ENCODE measurements at regions not wholly inside any gene's neighbourhood (a gene's known extent, or its start where the extent isn't known, plus 50 kb on each side); places are given as distances from the start of the nearest gene placed in this dataset.
"Not testable (repeated sequence)": the region's sequence is repeated elsewhere in the genome, so short reads cannot be mapped to it uniquely, and the experiment has no call there.

DNA sequence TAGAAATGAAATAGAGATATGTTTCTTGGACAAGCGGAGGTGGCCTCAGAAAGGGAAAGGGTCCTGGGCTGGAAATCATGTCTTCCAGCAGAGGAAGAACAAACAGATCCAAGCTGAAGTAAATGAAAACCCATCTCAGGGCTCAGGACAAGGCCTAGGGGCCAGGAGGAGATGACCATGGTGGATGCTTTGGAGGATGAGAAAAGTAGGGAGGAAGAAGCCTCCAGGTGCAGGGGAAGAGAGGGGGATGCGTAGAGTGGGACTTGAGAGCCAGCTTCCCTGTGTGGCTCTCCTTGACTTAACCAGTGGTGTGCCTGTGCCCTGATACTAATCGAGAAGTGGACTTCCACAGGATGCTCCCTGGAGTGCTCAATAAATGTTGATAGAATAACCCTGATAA lies 203.2 kb downstream of the FAM43A start:
- Histone ChIP-seq H3K36me3 (ENCODE audit: insufficient read depth, insufficient read length, low read length) (no peaks in the 10 kb centered on the region), H3K4me1 (ENCODE audit: insufficient read depth, insufficient read length) (peaks cover 4% of the 10 kb centered on the region), H3K4me3 (ENCODE audit: insufficient read length, low read depth) (no peak overlapping the region), H3K27me3 (ENCODE audit: insufficient read depth, insufficient read length) (no peaks in the 10 kb centered on the region), H3K9me3 (ENCODE audit: insufficient read depth, low read length) (peaks cover 34% of the 10 kb centered on the region), H3K9ac (ENCODE audit: insufficient read length, low read depth) (no peak overlapping the region)
- TF ChIP-seq YY1 (IDR thresholded peaks at IDR 0.05; ENCODE audit: insufficient read depth, insufficient read length) (no peak), SUZ12 (IDR thresholded peaks at IDR 0.05; ENCODE audit: extremely low read depth, insufficient read depth, insufficient read length) (no peak), ZNF274 (IDR thresholded peaks at IDR 0.05; ENCODE audit: low read depth, low read length) (no peak)
- DNase-seq (ENCODE audit: low read depth, low spot score): no peak

DNA sequence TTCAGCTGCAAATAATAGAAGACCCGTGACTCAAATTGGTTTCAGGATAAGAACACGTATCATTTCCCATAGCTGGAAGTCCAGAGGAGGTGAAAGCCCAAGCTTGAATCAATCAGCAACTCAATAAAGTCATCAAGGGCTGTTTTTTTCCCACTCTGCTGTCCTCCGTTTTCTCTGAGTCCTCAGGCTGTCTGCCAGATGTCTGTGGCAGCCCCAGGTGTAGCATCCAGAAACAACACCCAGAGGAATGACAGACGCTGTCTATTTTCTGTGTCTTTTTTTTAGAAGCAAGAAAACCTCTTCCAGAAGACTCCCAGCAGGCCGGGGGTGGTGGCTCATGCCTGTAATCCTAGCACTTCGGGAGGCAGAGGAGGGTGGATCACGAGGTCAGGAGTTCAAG lies 204.4 kb downstream of the FAM43A start:
- no peaks in the 10 kb centered on the region for H3K36me3 ChIP-seq (ENCODE audit: insufficient read depth, insufficient read length, low read length)
- H3K27me3 ChIP-seq (ENCODE audit: insufficient read depth, insufficient read length): no peaks in the 10 kb centered on the region
- H3K4me3 ChIP-seq (ENCODE audit: insufficient read length, low read depth): no peak overlapping the region
- no peak overlapping the region for H3K9ac ChIP-seq (ENCODE audit: insufficient read length, low read depth)
- TF ChIP-seq YY1 (IDR thresholded peaks at IDR 0.05; ENCODE audit: insufficient read depth, insufficient read length): no peak
- TF ChIP-seq ZNF274 (IDR thresholded peaks at IDR 0.05; ENCODE audit: low read depth, low read length): no peak
- no peak for TF ChIP-seq SUZ12 (IDR thresholded peaks at IDR 0.05; ENCODE audit: extremely low read depth, insufficient read depth, insufficient read length)
- DNase-seq (ENCODE audit: low read depth, low spot score): no peak
- H3K9me3 ChIP-seq (ENCODE audit: insufficient read depth, low read length): peaks cover 33% of the 10 kb centered on the region
- peaks cover 4% of the 10 kb centered on the region for H3K4me1 ChIP-seq (ENCODE audit: insufficient read depth, insufficient read length)

DNA sequence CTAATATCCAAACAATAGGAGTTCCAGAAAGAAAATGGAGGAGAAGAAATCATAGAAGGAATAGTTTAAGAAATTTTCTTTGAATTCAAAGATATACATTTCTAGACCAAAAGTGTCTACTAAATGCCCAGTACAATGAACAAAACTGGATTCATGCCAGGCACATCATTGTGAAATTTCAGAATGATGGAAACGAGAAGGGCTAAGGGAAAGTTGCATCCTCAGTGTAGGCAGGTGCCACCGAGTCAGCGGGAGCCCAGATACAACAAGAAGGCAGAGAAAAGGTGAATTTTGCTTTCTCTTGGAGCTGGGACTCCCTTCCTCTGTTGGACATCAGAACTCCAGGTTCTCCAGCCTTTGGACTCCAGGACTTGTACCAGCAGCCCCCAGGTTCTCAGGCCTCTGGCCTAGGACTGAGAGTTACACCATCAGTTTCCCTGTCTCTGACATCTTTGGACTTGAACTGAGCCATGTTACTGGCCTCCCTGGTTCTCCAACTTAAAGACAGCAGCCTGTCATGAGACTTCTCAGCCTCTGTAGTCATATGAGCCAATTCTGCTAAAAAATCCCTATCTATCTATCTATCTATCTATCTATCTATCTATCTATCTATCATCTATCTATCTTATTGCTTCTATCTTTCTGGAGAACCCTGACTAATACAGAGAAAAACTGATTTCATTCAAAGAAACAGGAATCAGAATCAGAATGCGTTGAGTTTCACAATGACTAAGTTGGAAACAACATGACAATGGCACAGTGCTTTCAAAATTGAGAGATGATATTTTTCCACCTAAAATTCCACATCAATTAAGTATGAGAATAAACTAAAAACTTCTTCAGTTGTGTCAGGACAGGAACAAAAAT lies 207.7 kb downstream of the FAM43A start:
- Histone ChIP-seq H3K4me1 (ENCODE audit: insufficient read depth, insufficient read length) (no peaks in the 10 kb centered on the region), H3K27me3 (ENCODE audit: insufficient read depth, insufficient read length) (no peaks in the 10 kb centered on the region), H3K36me3 (ENCODE audit: insufficient read depth, insufficient read length, low read length) (no peaks in the 10 kb centered on the region), H3K9ac (ENCODE audit: insufficient read length, low read depth) (no peak overlapping the region), H3K9me3 (ENCODE audit: insufficient read depth, low read length) (peaks cover 19% of the 10 kb centered on the region), H3K4me3 (ENCODE audit: insufficient read length, low read depth) (no peak overlapping the region)
- DNase-seq (ENCODE audit: low read depth, low spot score): no peak
- TF ChIP-seq YY1 (IDR thresholded peaks at IDR 0.05; ENCODE audit: insufficient read depth, insufficient read length) (no peak), ZNF274 (IDR thresholded peaks at IDR 0.05; ENCODE audit: low read depth, low read length) (no peak), SUZ12 (IDR thresholded peaks at IDR 0.05; ENCODE audit: extremely low read depth, insufficient read depth, insufficient read length) (no peak)

DNA sequence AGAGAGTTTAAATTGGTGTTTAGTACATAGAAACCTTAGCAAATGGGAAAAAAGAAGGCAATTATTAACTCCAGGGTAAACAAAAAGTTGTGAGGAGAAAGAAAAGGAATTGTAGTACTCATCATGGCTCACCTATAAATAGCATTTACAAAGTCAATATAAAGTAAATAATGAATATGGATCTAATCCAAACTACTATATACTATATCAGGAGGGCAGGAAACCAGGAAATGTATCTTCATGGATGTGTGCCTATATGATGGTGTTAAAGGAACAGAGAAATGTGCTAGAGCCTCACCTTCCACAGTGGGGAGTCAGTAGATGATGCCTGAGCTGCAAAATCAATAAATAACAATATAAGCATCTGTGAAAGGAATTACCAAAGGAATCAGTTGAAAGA lies 208.9 kb downstream of the FAM43A start:
- no peaks in the 10 kb centered on the region for H3K36me3 ChIP-seq (ENCODE audit: insufficient read depth, insufficient read length, low read length)
- H3K4me3 ChIP-seq (ENCODE audit: insufficient read length, low read depth): no peak overlapping the region
- H3K4me1 ChIP-seq (ENCODE audit: insufficient read depth, insufficient read length): no peaks in the 10 kb centered on the region
- TF ChIP-seq SUZ12 (IDR thresholded peaks at IDR 0.05; ENCODE audit: extremely low read depth, insufficient read depth, insufficient read length): no peak
- TF ChIP-seq ZNF274 (IDR thresholded peaks at IDR 0.05; ENCODE audit: low read depth, low read length): no peak
- TF ChIP-seq YY1 (IDR thresholded peaks at IDR 0.05; ENCODE audit: insufficient read depth, insufficient read length): no peak
- no peaks in the 10 kb centered on the region for H3K27me3 ChIP-seq (ENCODE audit: insufficient read depth, insufficient read length)
- DNase-seq (ENCODE audit: low read depth, low spot score): no peak
- no peak overlapping the region for H3K9ac ChIP-seq (ENCODE audit: insufficient read length, low read depth)
- H3K9me3 ChIP-seq (ENCODE audit: insufficient read depth, low read length): peaks cover 27% of the 10 kb centered on the region

DNA sequence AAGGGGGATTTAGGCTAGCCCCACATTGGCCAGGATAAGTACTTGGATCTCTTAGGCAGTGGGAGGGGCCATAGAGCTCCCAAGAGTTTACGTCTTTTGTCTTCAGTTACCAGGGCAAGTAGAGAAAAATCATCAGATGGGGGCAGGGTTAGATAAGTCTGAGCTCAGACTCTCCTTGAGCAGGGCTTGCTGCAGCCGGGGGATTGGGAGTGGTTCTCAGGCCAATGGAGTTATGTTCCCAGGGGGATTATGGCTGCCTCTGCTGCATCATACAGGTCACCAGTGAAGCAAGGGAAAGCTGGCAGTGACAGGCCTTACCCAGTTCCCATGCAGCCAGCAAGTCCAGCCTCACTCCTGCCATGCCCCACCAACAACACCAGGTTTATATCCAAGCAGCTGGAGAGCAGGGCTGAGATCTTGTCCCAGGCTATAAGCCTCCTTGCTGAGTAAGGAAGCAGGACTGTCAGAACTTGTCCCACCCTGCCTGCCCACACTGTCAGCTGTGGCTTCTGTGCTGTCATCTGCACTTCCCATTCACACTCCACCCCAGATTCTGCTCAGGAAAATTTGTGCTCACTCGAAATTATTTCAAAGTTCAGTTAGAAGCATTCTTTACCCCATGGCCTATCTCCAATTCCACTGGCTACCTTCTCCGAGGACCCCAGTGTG lies 215.3 kb downstream of the FAM43A start:
- DNase-seq (ENCODE audit: low read depth, low spot score): no peak
- H3K4me3 ChIP-seq (ENCODE audit: insufficient read length, low read depth): no peak overlapping the region
- no peak for TF ChIP-seq YY1 (IDR thresholded peaks at IDR 0.05; ENCODE audit: insufficient read depth, insufficient read length)
- TF ChIP-seq SUZ12 (IDR thresholded peaks at IDR 0.05; ENCODE audit: extremely low read depth, insufficient read depth, insufficient read length): no peak
- no peaks in the 10 kb centered on the region for H3K27me3 ChIP-seq (ENCODE audit: insufficient read depth, insufficient read length)
- H3K9me3 ChIP-seq (ENCODE audit: insufficient read depth, low read length): peaks cover 30% of the 10 kb centered on the region
- peaks cover 2% of the 10 kb centered on the region for H3K4me1 ChIP-seq (ENCODE audit: insufficient read depth, insufficient read length)
- H3K36me3 ChIP-seq (ENCODE audit: insufficient read depth, insufficient read length, low read length): no peaks in the 10 kb centered on the region
- H3K9ac ChIP-seq (ENCODE audit: insufficient read length, low read depth): no peak overlapping the region

DNA sequence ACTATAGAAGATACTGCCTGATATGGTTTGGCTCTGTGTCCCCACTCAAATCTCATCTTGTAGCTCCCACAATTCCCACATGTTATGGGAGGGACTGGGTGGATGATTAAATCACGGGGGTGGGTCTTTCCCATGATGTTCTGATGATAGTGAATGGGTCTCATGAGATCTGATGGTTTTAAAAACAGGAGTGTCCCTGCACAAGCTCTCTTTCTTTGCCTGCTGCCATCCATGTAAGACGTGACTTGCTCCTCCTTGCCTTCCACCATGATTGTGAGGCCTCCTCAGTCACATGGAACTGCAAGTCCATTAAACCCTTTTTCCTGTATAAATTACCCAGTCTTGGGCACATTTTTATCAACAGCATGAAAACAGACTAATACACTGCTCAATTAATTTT lies 217.8 kb downstream of the FAM43A start:
- DNase-seq (ENCODE audit: low read depth, low spot score); H3K4me1 ChIP-seq (ENCODE audit: insufficient read depth, insufficient read length); H3K9ac ChIP-seq (ENCODE audit: insufficient read length, low read depth); H3K36me3 ChIP-seq (ENCODE audit: insufficient read depth, insufficient read length, low read length); H3K27me3 ChIP-seq (ENCODE audit: insufficient read depth, insufficient read length); H3K4me3 ChIP-seq (ENCODE audit: insufficient read length, low read depth): not testable (repeated sequence)
- H3K9me3 ChIP-seq (ENCODE audit: insufficient read depth, low read length): peaks cover 30% of the 10 kb centered on the region

DNA sequence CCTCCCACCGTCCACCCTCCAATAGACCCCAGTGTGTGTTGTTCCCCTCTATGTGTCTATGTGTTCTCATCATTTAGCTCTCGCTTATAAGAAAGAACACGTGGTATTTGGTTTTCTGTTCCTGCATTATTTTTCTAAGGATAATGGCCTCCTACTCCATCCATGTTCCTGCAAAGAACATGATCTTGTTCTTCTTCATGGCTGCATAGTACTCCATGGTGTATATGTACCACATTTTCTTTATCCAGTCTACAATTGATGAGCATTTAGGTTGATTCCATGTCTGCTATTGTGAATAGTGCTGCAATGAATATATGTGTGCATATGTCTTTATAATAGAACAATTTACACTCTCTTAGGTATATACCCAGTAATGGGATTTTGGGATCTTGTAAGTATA lies 219.3 kb downstream of the FAM43A start:
- H3K36me3 ChIP-seq (ENCODE audit: insufficient read depth, insufficient read length, low read length); H3K27me3 ChIP-seq (ENCODE audit: insufficient read depth, insufficient read length); H3K4me1 ChIP-seq (ENCODE audit: insufficient read depth, insufficient read length); DNase-seq (ENCODE audit: low read depth, low spot score); H3K9ac ChIP-seq (ENCODE audit: insufficient read length, low read depth); H3K4me3 ChIP-seq (ENCODE audit: insufficient read length, low read depth): not testable (repeated sequence)
- H3K9me3 ChIP-seq (ENCODE audit: insufficient read depth, low read length): peaks cover 20% of the 10 kb centered on the region

All from NT2/D1 (cell line).